Lower leg skin (tissue), 3 donors: ENCODE measurements at regions not wholly inside any gene's neighbourhood (a gene's known extent, or its start where the extent isn't known, plus 50 kb on each side); places are given as distances from the start of the nearest gene placed in this dataset.

Source experiments
- CTCF ChIP-seq, 3 donors: fragments of 450-650 bp; IDR thresholded peaks; one replicate each; pipeline ENCODE4 v1.5.1; 2016; ENCODE audit warnings: antibody characterized with exemption in 3 of 3, mild to moderate bottlenecking in 3 of 3, moderate library complexity in 2 of 3
- POLR2A ChIP-seq, 2 donors: fragments of 450-650 bp; IDR thresholded peaks; one replicate each; pipeline ENCODE4 v1.6.1; 2016 to 2017; ENCODE audit warnings: antibody characterized with exemption in 2 of 2, mild to moderate bottlenecking in 1 of 2, moderate library complexity in 1 of 2

- TF ChIP-seq CTCF (IDR thresholded peaks at IDR 0.05) (no peak), POLR2A (IDR thresholded peaks at IDR 0.05) (no peak)
Measured at GRCh38 chr6:48744948-48745347, 634.0 kb upstream of the PTCHD4 start.
